Mammary epithelial cell (primary cell): ENCODE measurements at regions not wholly inside any gene's neighbourhood (a gene's known extent, or its start where the extent isn't known, plus 50 kb on each side); places are given as distances from the start of the nearest gene placed in this dataset.

ENCODE experiments used
- CTCF ChIP-seq, 2 donors: IDR thresholded peaks in 1 of 2; conservative IDR thresholded peaks in 1 of 2; 2 replicates each; pipeline ENCODE4 v1.5.1; 2011 to 2012; ENCODE audit warnings: inconsistent platforms in 2 of 2, low read length in 2 of 2, mild to moderate bottlenecking in 2 of 2, control low read depth in 1 of 2, low read depth in 1 of 2; ENCODE audit not compliant: insufficient read depth in 1 of 2; ENCODE audit errors: extremely low read depth in 1 of 2
- EZH2 ChIP-seq: IDR thresholded peaks from 2 replicates; pipeline ENCODE4 v1.6.1; 2012; ENCODE audit warnings: low read length, inconsistent platforms, borderline replicate concordance

- TF ChIP-seq CTCF (conservative IDR thresholded peaks at IDR 0.05 in 1 of 2, IDR thresholded peaks at IDR 0.05 in 1 of 2; ENCODE audit: extremely low read depth in 1 of 2, insufficient read depth in 1 of 2, low read depth in 1 of 2, low read length in 2 of 2) (no peak), EZH2 (no peak)
These were observed 278.3 kb downstream of the SOX9 start for GRCh38 chr17:72399023-72399607.
